ENCODE measurements at regions not wholly inside any gene's neighbourhood (a gene's known extent, or its start where the extent isn't known, plus 50 kb on each side); places are given as distances from the start of the nearest gene placed in this dataset.
"Not testable (repeated sequence)": the region's sequence is repeated elsewhere in the genome, so short reads cannot be mapped to it uniquely, and the experiment has no call there.

DNA sequence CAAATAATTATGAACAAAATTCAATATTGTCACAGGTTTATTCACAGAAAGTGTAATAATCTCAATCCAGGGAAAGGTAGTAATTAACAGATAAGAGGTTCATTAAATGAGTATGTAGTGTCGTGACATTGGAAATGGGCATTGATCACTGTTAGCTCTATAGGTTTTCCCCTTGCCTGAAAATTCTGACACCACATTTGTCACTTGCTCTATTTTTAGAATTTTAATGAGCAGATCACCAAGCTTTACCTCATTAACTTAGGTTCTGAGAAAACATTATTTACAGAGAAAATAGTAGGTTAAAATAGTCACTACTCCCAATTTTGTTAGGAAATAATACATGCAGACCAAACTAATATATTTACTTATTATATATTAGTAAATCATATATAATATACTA lies 344.0 kb downstream of the DSC3 start:
- DNase-seq (ENCODE audit: low spot score) = no peak

DNA sequence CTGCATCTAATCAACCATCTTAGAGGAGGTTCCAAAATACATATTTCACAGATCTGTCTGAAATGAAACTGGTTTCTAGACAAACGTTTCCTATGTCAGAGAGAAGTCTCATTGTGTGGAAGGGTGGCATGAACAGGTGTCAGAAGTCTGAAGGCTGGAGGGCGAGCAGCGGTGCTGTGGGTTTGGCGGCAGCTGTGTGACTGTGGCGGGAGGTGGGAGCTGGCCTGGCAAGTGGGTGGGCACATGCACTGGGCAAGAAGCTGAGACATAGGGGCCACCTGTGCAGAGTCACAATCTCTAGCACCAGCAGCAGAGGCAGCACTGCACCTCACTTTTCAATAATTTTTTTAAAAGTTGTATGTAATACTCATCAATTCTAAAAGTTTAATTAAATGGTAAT lies 346.3 kb downstream of the DSC3 start:
- DNase-seq (ENCODE audit: low spot score) = no peak

DNA sequence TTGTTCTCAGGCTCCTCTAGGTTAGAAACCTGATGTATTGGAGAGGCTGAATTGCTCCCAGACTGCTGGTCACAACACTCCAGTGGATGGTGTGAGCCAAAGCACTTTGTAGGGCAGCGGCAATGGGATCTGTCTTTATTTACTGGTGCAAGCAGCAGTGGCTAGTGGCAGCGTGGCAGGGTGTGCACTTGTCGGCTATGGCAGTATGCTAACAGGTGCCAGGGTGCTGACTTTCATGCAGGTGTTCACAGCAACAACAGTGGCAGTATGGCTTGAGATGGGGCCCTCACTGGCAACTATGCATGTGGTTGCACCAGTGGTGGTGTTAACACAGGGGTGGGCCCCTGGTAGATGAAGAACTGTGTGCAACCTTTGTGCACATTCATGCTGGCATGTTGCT lies 347.8 kb downstream of the DSC3 start:
- DNase-seq (ENCODE audit: low spot score) = no peak

DNA sequence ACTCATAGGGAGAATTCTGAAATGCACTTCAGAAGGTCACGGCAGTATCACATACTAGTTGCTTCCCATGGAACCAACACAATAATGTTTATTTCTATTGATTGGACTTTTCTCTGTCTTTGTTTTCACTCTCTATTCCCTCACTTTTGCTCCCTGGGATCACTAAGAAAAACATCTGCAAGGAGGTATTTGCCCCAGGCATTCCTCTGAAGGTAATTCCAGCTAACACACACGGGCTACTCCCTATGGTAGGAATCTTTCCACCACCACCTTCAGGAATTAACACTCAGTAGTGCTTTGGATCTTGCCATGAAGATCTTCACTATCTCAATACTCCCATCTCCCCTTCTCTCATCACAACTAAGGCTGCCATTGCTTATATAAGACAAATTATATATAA lies 353.3 kb downstream of the DSC3 start:
- no peak for DNase-seq (ENCODE audit: low spot score)

DNA sequence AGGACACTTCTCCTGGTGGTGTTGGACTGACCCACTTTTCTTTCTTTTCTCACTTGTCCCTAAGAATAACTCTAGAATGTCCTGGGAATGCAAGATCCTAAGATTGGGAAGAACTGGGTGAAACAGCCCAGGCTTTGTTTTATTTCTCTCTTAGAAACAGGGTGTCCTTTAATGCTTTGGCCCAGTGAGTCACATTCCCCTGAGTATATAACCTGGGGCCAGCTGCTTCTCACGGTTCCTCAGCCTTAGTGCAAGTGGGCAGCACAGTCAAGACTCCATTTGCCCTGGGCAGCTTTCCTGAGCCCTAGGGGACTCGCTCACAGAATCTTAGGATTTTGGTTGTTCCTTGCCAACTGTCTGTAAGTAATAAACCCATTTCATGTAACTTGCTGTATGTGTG lies 355.0 kb downstream of the DSC3 start:
- no peak for DNase-seq (ENCODE audit: low spot score)

DNA sequence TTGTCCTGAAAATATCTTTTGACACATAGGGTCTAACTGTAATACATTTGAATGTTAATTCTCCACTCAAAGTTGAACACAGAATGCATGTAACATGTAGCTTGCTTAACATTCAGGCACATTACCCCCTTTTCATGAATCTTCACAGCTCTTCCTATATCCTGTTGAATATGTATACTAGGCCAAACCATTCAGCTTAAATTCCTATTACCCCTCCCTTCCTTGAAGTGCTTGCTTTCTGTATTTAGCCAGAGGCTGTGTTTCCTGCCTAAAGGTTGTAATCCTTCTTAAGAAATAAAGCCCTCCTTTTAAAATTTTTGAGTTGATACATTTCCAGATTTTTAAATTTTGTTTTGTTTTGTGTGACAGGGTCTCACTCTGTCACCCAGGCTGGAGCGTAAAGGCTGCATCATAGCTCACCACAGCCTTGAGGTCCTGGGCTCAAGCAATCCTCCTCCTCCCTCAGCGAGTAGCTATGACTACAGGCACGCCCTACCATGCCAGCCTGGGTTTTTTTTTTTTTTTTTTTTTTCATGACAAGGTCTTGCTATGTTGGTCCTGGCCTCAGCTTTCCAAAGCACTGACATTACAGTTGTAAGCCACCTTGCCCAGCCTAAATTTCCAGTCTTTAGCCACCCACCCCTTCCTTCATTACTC lies 357.6 kb downstream of the DSC3 start:
- DNase-seq (ENCODE audit: low spot score) = no peak

DNA sequence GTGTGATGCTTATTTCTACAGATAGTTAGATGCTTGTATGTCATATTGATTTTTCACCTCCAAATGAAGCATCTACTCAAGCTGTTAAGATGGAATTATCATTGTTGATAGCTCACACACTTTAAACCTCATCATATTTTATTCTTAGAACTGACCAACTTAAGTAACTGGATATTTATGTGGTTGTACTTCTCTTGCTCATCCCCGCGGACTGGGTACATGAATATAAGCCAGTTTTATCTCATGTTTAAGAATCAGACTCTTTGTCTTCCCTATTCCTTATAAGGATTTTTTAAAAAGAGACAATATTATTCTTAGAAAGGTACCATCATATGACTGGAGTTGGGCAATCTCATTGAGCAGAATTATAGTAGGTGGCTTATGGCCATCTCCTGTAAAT lies 358.7 kb downstream of the DSC3 start:
- DNase-seq (ENCODE audit: low spot score) = no peak

DNA sequence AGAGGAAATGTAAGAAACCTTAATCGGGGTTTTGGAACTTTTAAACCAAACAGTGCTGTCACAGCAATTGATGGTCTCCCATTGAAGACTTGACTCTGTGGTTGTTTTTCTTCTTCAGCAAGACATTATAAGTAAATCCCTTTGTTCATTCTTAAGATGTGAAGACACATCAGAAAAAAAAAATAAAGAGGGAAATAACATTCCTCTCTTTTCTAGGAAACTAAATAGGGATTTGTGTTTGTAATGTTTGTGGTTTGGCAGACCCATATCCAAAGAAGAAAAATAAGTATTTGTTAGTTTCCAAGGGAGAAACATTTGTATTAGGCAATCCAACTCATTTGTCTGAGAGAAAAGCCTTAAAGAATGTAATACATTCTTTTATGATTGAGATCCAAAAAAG lies 359.9 kb downstream of the DSC3 start:
- DNase-seq (ENCODE audit: low spot score) = no peak

DNA sequence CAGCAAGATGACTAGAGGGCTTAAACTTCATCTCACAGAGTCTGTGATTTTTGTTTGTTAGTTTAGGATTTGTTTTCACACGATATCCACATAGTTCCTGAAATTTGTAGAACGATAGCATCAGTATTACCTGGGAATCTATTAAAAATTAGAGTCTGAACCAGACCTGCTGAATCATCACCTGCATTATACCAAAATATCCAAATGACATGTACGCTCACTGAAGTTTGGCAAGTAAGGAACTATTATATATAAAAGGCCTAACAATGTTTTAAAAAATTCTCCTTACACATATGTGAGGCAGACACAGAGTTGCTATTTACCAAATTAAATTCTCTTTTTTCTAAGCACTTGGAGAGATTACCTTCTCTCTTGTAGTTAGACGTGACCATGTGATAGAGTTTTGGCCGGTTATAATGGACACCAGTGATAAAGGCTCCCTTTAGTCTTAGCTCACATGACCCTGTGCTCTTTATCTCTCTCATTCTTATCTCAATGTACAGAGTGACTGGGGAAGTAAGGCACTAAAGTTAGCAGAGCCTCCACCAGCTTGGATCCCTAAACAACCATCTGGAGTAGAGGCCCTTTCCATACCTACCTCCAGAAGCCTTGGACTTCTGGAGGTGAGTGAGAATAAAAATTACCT lies 363.1 kb downstream of the DSC3 start:
- no peak for DNase-seq (ENCODE audit: low spot score)

DNA sequence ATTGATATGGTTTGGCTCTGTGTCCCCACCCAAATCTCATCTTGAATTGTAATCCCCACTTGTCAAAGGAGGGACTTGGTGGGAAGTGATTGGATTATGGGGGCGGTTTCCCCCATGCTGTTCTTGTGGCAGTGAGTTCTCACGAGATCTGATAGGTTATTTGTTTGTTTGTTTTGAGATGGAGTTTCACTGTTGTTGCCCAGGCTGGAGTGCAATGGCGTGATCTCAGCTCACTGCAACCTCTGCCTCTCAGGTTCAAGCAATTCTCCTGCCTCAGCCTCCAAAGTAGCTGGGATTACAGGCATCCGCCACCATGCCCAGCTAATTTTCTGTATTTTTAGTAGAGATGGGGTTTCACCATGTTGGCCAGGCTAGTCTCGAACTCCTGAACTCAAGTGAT lies 364.7 kb downstream of the DSC3 start:
- not testable (repeated sequence) for DNase-seq (ENCODE audit: low spot score)

DNA sequence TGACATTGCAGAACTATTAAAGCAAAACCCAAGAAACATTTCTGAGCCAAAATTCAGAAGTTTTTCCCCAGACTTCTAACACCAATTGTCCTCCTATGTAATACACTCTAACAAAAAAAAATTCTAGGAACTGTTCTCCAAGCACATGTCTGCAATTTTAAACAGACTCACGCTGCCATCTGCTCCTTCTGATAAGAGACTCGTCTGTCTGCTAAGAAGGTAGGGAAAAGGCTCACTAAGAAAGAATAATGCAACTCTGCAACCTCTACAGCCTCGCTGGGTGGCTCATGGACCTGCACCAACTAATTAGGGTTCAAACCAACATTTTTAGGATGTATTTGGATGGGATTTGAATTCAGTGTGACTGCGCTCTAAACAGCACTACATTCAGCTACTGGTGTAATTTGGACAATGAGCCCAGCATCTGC lies 366.5 kb downstream of the DSC3 start:
- no peak for DNase-seq (ENCODE audit: low spot score)

DNA sequence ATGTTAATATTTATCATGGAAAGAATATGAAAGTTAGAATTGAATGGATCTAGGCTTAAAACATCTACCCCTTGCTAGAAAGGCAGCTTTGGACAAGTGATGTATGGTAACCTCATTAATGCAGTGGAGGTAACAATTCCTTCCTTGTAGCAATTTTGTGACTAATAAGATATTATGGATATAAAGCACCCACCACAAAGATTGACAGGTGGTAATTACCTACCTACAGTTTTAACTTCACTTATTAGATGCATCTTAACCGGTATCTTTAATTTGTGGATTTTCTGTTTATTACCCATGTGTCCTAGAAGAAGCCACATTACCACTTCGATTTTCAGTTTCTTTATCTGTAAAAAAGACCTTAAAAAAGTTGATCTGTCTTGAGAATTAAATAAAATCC lies 367.0 kb downstream of the DSC3 start:
- DNase-seq (ENCODE audit: low spot score) = no peak

DNA sequence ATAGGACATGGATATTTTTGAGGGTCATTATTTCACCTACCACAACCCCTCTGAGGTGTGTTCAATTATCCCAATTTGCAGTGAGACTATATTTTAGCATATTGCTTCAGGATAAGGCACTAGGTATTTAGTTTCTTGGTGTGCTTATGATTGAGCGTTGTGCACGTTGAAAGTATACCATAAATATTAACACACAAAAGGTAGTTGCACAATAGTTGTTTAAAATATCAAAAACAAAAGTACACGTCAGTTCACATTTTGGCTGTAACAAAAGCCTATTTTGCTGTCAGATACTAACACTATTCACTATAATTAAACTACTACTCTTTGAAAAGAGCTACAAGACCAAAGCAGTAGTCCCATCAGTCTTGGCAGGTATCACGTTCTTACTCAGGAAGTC lies 367.5 kb downstream of the DSC3 start:
- DNase-seq (ENCODE audit: low spot score) = no peak

DNA sequence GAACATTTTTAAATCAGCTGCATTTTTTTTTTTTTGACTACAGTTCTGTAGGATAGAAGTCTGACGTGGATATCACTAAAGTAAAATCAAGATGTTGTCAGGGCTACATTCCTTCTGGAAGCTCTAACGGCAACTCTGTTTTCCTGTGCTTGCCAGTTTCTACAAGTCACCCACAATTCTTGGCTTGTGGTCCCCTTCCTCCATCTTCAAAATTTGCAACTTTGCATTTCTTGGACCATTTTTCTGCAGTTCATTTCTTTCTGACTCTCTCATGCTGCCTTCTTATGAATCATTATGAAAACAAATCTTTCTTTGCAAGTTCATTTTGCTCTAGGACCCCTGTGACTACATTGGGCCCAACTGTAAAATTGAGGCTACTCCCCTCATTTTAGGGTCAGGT lies 367.9 kb downstream of the DSC3 start:
- DNase-seq (ENCODE audit: low spot score) = no peak

DNA sequence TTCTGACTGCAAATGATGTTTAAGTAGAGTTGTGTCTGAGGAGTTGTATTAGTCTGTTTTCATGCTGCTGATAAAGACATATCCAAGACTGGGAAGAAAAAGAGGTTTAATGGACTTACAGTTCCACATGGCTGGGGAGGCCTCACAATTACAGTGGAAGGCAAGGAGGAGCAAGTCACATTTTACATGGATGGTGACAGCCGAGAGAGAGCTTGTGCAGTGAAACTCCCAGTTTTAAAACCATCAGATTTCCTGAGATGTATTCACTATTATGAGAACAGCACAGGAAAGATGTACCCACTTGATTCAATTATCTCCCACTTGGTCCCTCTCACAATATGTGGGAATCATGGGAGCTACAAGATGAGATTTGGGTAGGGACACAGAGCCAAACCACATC lies 370.1 kb downstream of the DSC3 start:
- DNase-seq (ENCODE audit: low spot score) = not testable (repeated sequence)

DNA sequence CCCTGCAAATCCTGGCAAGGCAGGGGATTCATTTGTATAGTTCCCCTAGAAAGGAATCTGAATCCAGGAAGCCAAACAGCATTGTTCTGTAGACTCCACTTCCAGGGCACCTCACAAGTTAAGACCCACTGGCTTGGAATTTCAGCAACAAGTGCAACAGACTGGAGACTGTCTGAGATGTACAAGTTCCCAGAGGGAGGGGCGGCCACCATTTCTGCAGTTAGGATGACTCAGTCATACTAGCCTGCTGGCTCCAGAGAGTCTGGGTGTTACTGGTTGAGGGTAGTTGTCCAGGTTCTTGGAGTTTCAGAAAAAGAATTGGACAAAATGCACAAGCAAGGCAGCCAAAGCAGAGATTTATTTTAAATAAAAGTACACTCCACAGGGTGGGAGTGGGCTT lies 384.2 kb downstream of the DSC3 start:
- no peak for DNase-seq (ENCODE audit: low spot score)

DNA sequence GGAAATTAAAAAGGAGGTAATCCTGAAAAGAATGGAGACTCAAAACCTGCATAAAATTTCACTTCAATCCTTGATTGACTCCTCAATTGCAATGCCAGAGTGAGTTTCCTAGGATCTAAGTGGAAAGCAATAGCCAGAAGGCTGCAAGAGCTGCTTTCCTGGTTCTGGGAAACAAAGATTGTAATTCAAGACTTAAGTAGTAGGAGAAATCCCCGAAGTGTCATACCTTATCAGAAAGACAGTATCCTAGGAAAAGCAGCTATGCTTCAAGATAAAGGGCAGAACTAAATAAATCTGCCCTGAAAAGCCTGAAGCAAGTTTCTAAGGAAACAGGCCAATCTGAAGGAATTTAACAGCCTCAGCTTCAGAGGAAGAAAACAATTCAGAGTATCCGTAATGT lies 390.2 kb downstream of the DSC3 start:
- no peak for DNase-seq (ENCODE audit: low spot score)

DNA sequence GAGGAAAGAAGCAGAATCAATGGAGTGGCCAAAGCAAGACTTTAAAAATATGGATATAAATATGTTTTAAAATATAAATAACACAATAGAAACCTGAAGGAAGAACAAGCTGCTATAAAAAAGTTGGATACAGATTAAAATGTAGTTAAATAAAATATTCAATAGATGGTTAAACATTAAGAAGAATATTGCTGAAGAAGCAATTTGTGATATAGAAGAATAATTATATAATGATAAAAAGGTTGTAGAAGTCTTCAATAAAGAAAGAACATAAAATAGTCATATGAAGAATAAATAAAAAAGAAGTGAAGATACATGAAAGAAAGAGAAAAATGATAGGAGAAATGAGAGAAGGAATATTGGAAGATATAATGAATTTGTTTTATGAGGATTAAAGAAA lies 392.0 kb downstream of the DSC3 start:
- DNase-seq (ENCODE audit: low spot score) = no peak

DNA sequence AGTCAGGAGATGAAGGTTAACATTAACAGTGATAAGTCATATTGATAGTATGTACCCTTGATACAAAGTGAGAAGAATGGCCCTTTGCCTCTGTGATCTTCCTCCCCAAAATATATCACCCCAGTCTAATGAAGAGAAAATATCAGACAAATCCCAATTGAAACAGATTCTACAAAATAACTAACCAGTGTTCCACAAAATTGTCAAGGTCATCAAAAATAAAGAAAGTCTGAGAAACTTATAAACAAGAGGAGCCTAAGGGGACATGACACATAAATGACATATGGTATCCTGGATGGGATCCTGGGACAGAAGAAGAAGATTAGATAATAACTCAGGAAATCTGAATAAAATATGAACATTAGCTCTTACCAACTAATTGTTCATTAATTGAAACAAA lies 398.4 kb downstream of the DSC3 start:
- DNase-seq (ENCODE audit: low spot score) = no peak

DNA sequence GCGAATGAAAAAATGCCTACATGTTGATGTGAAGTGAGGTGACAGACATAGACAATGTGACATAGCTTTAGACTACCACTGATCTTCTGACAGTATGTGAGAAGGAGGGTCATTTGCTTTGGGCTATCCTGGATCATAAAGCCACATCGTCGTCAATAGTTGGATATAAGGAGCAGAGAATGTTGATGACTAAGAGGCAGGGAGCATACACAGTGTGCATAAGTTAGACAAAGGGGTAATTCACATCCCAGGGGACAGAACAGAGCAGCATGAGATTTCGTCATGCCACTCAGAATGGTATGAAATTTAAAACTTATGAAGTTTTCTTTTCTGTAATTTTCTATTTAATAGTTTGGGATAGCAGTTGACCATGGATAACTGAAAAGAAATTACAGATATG lies 403.2 kb downstream of the DSC3 start:
- no peak for DNase-seq (ENCODE audit: low spot score)

DNA sequence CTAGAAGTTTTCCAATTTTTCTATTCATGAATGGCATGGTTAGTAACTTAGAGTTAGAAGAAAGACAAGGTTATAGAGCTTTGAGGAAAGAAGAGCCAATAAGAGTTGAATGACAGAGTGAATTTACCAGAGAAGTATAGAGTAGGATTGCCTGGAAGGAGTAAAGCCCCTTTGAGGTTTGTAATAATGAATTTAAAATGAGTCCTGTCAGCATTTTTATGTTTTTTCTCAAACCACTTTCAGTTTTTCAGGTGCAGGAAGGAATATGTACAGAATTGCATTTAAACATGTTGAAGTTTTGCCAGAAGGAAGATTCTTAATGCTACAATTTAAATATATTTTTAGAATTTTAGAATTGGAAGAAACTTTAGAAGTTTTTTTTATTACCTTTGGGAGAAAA lies 408.3 kb downstream of the DSC3 start:
- DNase-seq (ENCODE audit: low spot score) = no peak

DNA sequence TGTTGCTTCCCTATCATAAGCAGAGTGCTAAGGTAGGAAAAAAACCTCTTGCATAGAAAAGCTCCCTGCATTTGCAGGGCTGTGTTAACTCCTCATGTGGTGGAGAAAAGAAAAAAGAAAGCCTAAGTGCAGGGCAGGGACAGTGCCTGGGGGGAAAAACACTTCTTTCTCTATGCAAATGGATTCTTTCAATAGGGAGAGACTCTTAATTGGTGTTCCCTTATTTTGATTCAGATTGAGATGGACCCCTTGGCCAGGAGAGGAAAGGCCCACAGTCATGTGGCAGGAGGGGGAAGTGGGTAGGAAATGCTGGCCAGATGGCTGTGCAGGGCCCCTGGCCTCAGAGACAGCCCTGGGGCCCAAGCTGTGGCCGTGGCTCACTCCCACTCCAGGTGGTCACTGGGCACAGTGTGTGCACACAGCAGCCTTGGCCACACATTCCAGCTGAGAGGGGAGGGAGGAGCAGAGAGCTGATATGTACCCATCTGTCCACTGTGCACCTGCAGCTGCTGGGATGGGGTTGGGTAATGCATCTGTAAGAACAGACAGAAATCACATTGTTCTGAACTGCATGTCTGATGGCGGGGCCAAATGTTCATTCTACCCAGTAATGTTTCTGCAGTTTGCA lies 410.4 kb downstream of the DSC3 start:
- no peak for DNase-seq (ENCODE audit: low spot score)

DNA sequence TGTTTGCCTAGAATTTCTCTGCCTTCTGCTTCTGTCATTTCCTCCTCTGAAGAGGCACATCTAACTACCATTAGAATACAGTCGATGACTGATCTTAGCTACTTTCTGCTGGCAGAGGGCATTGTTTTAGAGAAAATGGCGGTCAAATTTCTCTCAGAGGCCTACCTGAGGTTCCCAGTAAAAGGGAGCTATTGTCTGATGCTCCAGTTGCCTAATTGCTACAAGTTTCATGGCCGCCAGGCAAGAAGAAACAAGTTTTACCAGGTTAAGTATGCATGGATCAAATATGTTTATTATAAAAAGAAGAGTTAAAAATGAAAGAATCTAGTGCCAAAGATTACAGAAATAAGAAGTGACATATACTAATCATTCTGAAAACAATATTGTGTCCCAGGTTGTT lies 416.6 kb downstream of the DSC3 start:
- no peak for DNase-seq (ENCODE audit: low spot score)
